Breast epithelium (tissue), 4 donors: ENCODE measurements at regions not wholly inside any gene's neighbourhood (a gene's known extent, or its start where the extent isn't known, plus 50 kb on each side); places are given as distances from the start of the nearest gene placed in this dataset.

ENCODE experiments used
- DNase-seq, 2 donors: peaks; one replicate each; pipeline ENCODE4 v3.0.0-alpha.2; 2019; ENCODE audit warnings: low spot score in 2 of 2
- H3K27ac ChIP-seq, 2 donors: fragments of 200-600 bp; sonication (generic) in 1 of 2; one replicate each; pipeline ENCODE4 v1.5.1; 2016 to 2019; ENCODE audit warnings: mild to moderate bottlenecking in 1 of 2
- H3K27me3 ChIP-seq, 2 donors: fragments of 200-600 bp; sonication (generic) in 1 of 2; one replicate each; pipeline versions ENCODE4 v1.5.1 to v1.6.0; 2017 to 2019; ENCODE audit warnings: control low read depth in 1 of 2, mild to moderate bottlenecking in 1 of 2
- H3K36me3 ChIP-seq: fragments of 200-600 bp; one replicate; pipeline ENCODE4 v1.5.1; 2019
- H3K4me1 ChIP-seq, 2 donors: fragments of 200-600 bp; sonication (generic); one replicate each; pipeline ENCODE4 v1.5.1; 2016 to 2019; ENCODE audit warnings: control low read depth in 1 of 2
- H3K4me3 ChIP-seq, 3 donors: fragments of 200-600 bp; sonication (generic); 1 replicate in 2 of 3; 2 replicates in 1 of 3; pipeline ENCODE4 v1.5.1; 2016 to 2019; ENCODE audit warnings: mild to moderate bottlenecking in 3 of 3, moderate library complexity in 2 of 3
- H3K9me3 ChIP-seq, 2 donors: fragments of 200-600 bp; sonication (generic) in 1 of 2; one replicate each; pipeline ENCODE4 v1.5.1; 2016 to 2019; ENCODE audit warnings: control low read depth in 1 of 2
- POLR2A ChIP-seq: fragments of 450-650 bp; IDR thresholded peaks from one replicate; pipeline ENCODE4 v1.6.1; 2016; ENCODE audit warnings: antibody characterized with exemption, mild to moderate bottlenecking, moderate library complexity
- POLR2AphosphoS5 ChIP-seq, 3 donors: sonication (generic); formaldehyde crosslinking; IDR thresholded peaks; one replicate each; pipeline ENCODE4 v1.6.1; 2017; ENCODE audit warnings: antibody characterized with exemption in 3 of 3
- intact Hi-C: fragments of 100-400 bp; cut with DNase I; formaldehyde crosslinking; loops from one replicate; pipeline ENCODE4 v1.15.1; 2023; ENCODE audit warnings: low total_unique reads
- TF ChIP-seq, protein P1 (sequence below), 3 donors: fragments of 450-650 bp; IDR thresholded peaks; one replicate each; pipeline ENCODE4 v1.5.1; 2016 to 2017; ENCODE audit warnings: antibody characterized with exemption in 3 of 3, mild to moderate bottlenecking in 3 of 3, moderate library complexity in 3 of 3

DNA sequence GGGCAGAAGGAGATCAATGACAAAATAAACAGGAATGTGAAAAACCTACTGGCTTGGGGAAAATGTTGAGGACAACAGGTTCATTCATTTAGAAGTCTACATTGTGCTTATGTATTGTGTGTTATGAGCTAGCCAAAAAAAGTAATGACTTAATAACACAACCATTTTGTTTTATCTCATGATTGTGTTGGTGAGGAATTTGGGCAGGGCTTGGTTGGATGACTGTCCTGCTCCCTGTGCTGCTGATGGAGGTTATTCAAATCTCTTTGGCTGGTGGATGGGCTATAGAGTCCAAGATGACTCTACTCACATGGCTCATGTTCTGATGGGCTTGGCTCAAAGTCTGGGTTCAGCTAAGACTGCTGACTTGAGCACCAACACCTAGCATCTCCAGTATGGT is 116.3 kb downstream of the HS3ST1 start:
- Histone ChIP-seq H3K4me3 (no peak overlapping the region), H3K36me3 (no peaks in the 10 kb centered on the region), H3K9me3 (no peaks in the 10 kb centered on the region), H3K27me3 (no peaks in the 10 kb centered on the region), H3K27ac (no peak overlapping the region), H3K4me1 (no peaks in the 10 kb centered on the region)
- intact Hi-C loops, result no loop called here
- no peak for DNase-seq
- TF ChIP-seq, protein P1, sequence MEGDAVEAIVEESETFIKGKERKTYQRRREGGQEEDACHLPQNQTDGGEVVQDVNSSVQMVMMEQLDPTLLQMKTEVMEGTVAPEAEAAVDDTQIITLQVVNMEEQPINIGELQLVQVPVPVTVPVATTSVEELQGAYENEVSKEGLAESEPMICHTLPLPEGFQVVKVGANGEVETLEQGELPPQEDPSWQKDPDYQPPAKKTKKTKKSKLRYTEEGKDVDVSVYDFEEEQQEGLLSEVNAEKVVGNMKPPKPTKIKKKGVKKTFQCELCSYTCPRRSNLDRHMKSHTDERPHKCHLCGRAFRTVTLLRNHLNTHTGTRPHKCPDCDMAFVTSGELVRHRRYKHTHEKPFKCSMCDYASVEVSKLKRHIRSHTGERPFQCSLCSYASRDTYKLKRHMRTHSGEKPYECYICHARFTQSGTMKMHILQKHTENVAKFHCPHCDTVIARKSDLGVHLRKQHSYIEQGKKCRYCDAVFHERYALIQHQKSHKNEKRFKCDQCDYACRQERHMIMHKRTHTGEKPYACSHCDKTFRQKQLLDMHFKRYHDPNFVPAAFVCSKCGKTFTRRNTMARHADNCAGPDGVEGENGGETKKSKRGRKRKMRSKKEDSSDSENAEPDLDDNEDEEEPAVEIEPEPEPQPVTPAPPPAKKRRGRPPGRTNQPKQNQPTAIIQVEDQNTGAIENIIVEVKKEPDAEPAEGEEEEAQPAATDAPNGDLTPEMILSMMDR (IDR thresholded peaks at IDR 0.05), result no peak
- TF ChIP-seq POLR2A (no peak), POLR2AphosphoS5 (IDR thresholded peaks at IDR 0.05) (no peak)

DNA sequence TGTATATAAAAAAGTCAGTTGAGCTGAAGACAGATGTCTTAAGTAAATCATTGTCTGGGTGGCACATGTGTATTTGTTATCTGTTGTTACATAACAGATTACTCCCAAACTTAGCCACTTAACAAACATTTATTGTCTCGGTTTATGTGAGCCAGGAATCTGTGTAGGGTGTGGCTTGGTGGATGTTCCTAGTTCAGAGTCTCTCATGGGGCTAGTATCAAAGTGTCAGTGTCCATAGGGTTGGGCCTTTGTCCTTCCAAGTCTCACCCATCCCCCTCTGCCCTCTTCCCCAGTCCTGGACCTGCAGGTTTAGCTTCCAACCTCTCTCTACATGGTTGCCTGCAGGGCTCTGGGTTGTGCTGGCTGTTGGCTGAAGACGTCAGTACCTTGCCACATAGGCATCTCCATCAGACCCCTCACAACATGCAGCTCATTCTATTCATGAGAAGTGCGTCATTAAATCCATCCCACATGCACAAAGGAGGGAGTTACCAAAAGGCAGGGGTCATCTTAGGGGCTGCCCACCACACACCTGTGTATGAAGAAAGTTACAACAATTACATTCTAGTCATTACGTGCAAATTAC is 127.5 kb downstream of the HS3ST1 start:
- no peaks in the 10 kb centered on the region for H3K4me1 ChIP-seq
- H3K27ac ChIP-seq, result no peak overlapping the region
- intact Hi-C loops, result no loop called here
- no peaks in the 10 kb centered on the region for H3K9me3 ChIP-seq
- no peak for DNase-seq
- no peak for TF ChIP-seq POLR2AphosphoS5 (IDR thresholded peaks at IDR 0.05)
- TF ChIP-seq POLR2A, result no peak
- TF ChIP-seq, protein P1 (IDR thresholded peaks at IDR 0.05), result no peak
- no peak overlapping the region for H3K4me3 ChIP-seq
- no peaks in the 10 kb centered on the region for H3K27me3 ChIP-seq
- H3K36me3 ChIP-seq, result no peaks in the 10 kb centered on the region

DNA sequence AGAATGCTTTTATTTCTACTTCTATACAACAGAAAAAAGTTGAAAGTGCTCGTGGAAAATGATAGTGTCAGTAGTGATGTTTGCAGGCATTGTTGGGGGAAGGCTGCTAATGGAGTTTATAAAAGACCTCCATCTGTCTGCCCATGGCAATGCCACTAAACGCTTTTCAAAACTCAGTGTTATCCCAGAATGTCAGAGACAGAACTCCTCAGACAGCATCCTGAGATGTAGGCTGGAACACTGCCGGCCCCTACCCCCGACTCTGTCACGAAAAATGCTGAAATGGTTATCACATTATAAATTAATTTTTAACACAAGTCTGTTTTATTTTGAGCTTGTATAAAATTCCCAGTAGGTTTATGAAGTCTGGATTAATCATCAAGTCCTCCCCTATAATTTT is 128.9 kb downstream of the HS3ST1 start:
- Histone ChIP-seq H3K4me1 (no peaks in the 10 kb centered on the region), H3K9me3 (no peaks in the 10 kb centered on the region), H3K4me3 (no peak overlapping the region), H3K36me3 (no peaks in the 10 kb centered on the region), H3K27ac (no peak overlapping the region), H3K27me3 (no peaks in the 10 kb centered on the region)
- TF ChIP-seq POLR2AphosphoS5 (IDR thresholded peaks at IDR 0.05), result no peak
- TF ChIP-seq, protein P1 (IDR thresholded peaks at IDR 0.05), result no peak
- TF ChIP-seq POLR2A, result no peak
- intact Hi-C loops, result no loop called here
- DNase-seq, result no peak

DNA sequence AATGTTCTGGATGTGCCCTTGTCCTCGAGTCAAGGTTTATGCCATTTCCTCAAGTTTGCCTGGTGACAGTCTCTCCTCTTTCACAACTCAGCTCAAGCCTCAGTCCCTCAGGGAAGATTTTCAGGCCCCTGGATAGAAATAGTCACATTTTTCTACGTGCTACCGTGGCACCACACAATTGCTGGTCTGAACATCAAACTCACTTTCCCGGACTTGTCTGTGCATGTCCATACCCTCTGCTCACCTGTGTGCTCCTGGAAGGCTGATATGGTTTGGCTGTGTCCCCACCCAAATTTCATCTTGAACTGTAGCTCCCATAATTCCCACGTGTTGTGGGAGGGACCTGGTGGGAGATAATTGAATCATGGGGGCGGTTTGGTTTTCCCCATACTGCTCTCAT is 129.7 kb downstream of the HS3ST1 start:
- no peak for TF ChIP-seq POLR2AphosphoS5 (IDR thresholded peaks at IDR 0.05)
- no peak for TF ChIP-seq POLR2A
- TF ChIP-seq, protein P1 (IDR thresholded peaks at IDR 0.05), result no peak
- no peak overlapping the region for H3K4me3 ChIP-seq
- no peaks in the 10 kb centered on the region for H3K36me3 ChIP-seq
- no peaks in the 10 kb centered on the region for H3K4me1 ChIP-seq
- no peak overlapping the region for H3K27ac ChIP-seq
- no peak for DNase-seq
- H3K9me3 ChIP-seq, result no peaks in the 10 kb centered on the region
- H3K27me3 ChIP-seq, result no peaks in the 10 kb centered on the region
- intact Hi-C loops, result no loop called here

DNA sequence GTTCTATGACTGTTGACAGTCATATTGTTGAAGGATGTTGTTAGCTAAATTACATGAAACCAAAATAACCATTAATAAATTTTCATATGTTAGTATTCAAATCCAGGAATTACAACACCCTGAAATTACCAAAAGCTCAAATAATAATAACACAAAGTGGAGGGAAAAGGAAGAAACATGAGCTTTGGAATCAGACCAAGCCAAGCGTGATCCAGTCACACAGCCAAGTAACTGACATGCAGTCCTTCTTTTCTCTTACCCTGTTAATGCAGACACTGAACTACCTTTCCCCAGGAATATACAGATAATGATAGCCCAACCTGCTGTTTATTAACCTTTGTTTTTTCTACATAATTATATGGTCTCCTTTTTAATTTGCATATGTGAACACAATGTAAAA is 130.2 kb downstream of the HS3ST1 start:
- no peak overlapping the region for H3K4me3 ChIP-seq
- intact Hi-C loops, result no loop called here
- H3K4me1 ChIP-seq, result no peaks in the 10 kb centered on the region
- no peak for TF ChIP-seq POLR2A
- TF ChIP-seq, protein P1 (IDR thresholded peaks at IDR 0.05), result no peak
- no peak for TF ChIP-seq POLR2AphosphoS5 (IDR thresholded peaks at IDR 0.05)
- no peaks in the 10 kb centered on the region for H3K27me3 ChIP-seq
- no peak for DNase-seq
- H3K9me3 ChIP-seq, result no peaks in the 10 kb centered on the region
- no peaks in the 10 kb centered on the region for H3K36me3 ChIP-seq
- no peak overlapping the region for H3K27ac ChIP-seq
